GM13976 (cell line): ENCODE measurements at regions not wholly inside any gene's neighbourhood (a gene's known extent, or its start where the extent isn't known, plus 50 kb on each side); places are given as distances from the start of the nearest gene placed in this dataset.

ENCODE experiments used
- DNase-seq: peaks from one replicate; pipeline ENCODE4 v3.0.0; 2012; ENCODE audit warnings: low spot score
- in situ Hi-C: fragments of 300-500 bp; cut with MboI; formaldehyde crosslinking; loops from one replicate; pipeline ENCODE4 v1.12.0; 2022; ENCODE audit warnings: low sequenced_read_pairs, mixed read lengths, inconsistent platforms; ENCODE audit not compliant: unreplicated experiment
- TF ChIP-seq, protein P1 (sequence below): IDR thresholded peaks from 2 replicates; pipeline ENCODE4 v1.5.1; 2012; ENCODE audit warnings: borderline replicate concordance, mild to moderate bottlenecking; ENCODE audit not compliant: insufficient read depth; ENCODE audit errors: extremely low read depth, missing control alignments, control extremely low read depth

DNA sequence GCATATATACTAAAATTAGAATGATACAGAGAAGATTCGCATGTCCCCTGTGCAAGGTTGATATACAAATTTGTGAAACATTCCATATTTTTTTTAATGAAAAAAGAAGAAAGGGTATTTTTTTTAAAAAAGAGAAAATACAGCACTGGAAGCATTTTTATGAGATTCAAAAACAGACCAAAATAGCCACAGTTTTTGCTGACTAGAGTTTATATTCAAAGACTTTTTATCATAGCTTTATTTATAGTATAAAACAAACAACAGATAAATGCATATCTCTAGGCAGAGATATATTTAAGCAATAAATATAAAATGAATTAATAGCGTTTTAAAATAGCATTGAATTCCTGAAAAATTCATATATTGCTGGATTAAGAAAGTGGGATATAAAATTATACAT lies 436.5 kb upstream of the ACVR2A start:
- no peak for DNase-seq
- in situ Hi-C loops: no loop called here
- TF ChIP-seq, protein P1, sequence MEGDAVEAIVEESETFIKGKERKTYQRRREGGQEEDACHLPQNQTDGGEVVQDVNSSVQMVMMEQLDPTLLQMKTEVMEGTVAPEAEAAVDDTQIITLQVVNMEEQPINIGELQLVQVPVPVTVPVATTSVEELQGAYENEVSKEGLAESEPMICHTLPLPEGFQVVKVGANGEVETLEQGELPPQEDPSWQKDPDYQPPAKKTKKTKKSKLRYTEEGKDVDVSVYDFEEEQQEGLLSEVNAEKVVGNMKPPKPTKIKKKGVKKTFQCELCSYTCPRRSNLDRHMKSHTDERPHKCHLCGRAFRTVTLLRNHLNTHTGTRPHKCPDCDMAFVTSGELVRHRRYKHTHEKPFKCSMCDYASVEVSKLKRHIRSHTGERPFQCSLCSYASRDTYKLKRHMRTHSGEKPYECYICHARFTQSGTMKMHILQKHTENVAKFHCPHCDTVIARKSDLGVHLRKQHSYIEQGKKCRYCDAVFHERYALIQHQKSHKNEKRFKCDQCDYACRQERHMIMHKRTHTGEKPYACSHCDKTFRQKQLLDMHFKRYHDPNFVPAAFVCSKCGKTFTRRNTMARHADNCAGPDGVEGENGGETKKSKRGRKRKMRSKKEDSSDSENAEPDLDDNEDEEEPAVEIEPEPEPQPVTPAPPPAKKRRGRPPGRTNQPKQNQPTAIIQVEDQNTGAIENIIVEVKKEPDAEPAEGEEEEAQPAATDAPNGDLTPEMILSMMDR: no peak

DNA sequence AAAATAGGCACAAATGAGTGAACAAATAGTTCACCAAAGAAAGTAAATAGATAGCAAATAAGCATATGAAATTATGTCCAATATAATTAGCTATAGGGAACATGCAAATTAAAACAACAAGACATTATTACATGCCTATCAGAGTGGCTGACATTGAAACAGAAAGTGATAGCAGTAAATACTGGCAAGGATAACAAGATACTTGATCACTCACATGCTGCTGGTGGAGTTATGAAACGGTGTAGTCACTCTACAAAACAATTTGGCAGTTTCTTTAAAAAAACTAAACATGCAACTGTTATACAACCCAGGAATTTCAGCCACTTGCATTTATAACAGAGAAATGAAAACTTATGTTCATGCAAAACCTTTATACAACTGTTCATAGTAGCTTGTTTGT lies 439.2 kb upstream of the ACVR2A start:
- TF ChIP-seq, protein P1: no peak
- no peak for DNase-seq
- in situ Hi-C loops: no loop called here

DNA sequence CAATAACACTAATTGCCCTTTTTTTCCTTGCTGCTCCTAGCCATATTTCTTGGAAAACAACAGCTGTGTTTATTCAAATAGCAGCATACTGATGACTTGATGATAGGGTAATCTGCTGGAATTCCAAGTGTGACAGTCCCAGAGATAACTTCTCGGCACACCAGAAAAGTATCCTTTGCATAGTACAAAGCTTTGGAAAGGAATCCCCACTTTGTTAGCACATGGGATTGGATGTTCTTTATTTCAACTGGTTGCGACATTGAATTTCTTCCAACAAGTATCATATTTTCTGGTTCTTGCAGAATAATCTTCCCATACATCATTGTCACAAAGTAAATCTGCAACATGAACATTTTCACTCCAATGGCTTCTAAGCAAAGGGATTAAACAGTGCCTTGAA lies 445.8 kb upstream of the ACVR2A start:
- TF ChIP-seq, protein P1: no peak
- DNase-seq: no peak
- in situ Hi-C loops: no loop called here

DNA sequence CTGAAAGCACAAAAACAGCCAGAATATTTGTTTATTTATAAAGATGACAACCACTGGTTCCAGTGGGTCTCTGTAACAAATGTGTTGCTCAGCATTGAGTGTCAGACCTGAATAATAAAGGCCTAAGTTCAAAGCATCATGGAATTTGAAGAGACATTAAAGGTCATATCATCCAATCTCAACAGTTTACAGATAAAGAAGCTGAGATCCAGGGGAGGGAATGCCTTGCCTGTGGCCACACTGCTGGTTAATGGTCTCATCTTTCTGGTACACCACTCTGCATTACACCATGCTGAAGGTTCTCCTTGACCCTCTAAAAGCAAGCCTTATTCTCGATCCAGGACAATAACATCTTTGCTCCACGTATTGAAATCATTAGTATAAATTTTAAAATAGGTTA lies 446.5 kb upstream of the ACVR2A start:
- TF ChIP-seq, protein P1: no peak
- in situ Hi-C loops: no loop called here
- DNase-seq: no peak

DNA sequence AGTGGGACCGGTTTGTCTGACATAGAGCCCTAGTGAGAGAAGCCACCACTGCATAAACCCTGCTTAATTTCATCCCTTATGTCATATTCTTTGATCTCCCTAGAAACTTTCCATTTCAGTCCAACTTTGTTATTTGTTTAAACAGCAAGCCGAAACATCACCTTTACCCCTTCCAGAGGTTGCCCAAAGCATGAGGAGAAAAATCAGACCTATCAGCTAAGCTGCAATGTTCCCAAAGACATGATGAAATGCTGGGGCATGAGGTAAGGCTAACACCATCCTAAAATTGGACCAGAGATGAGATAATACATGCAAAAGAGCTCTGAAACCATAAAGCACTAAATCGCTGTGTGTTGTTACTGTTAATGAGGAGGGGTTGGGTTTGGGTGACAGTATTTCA lies 447.9 kb upstream of the ACVR2A start:
- TF ChIP-seq, protein P1: no peak
- in situ Hi-C loops: no loop called here

DNA sequence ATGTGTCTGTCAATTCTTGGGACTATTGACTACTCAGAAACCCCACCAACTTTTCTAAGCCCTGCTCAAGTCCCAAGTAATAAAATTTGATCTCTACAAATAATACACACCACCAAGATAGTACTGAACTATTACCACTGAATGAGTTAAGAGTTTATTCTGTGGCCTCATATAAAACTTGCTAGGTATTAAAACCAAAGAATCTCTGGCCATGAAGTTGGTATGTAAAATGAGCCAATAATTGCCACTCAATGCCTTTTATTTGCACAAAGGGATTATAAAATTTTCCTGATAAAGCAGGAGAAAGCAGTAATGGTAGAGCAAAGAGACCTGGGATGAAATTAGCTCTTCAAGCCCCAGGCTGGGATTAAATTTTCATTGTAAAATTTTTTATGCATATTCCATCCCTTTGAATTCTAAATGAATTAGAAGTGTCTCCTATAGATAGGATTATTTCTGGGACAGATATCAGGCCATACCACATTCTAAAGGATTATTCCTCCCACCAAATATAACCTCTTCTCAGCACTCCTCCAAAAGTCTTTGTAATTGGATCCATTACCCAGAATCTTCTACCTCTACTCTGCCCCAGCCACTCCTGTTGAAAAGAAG lies 450.5 kb upstream of the ACVR2A start:
- in situ Hi-C loops: no loop called here
- TF ChIP-seq, protein P1: no peak
- no peak for DNase-seq

More for the DNA sequence above, 447.9 kb upstream of the ACVR2A start:
- DNase-seq: no peak
